Upper lobe of right lung (tissue), 1 donor: ENCODE measurements at regions not wholly inside any gene's neighbourhood (a gene's known extent, or its start where the extent isn't known, plus 50 kb on each side); places are given as distances from the start of the nearest gene placed in this dataset.
"Not testable (repeated sequence)": the region's sequence is repeated elsewhere in the genome, so short reads cannot be mapped to it uniquely, and the experiment has no call there.

ENCODE experiments used
- ATAC-seq: fragments of 200-7000 bp; cut with Tn5 transposase; one replicate; pipeline ENCODE4 v1.9.1; 2020; ENCODE audit warnings: mild to moderate bottlenecking, moderate library complexity
- DNase-seq: peaks from one replicate; pipeline ENCODE4 v3.0.0-alpha.2; 2020
- H3K27ac ChIP-seq: fragments of 200-600 bp; one replicate; pipeline ENCODE4 v1.8.0; 2022
- H3K27me3 ChIP-seq: fragments of 200-600 bp; one replicate; pipeline ENCODE4 v1.8.0; 2022; ENCODE audit warnings: mild to moderate bottlenecking
- H3K36me3 ChIP-seq: fragments of 200-600 bp; one replicate; pipeline ENCODE4 v1.8.0; 2022
- H3K4me1 ChIP-seq: fragments of 200-600 bp; one replicate; pipeline ENCODE4 v1.8.0; 2022
- H3K4me3 ChIP-seq: fragments of 200-600 bp; one replicate; pipeline ENCODE4 v1.8.0; 2022; ENCODE audit warnings: mild to moderate bottlenecking
- H3K9me3 ChIP-seq: fragments of 200-600 bp; one replicate; pipeline ENCODE4 v1.8.0; 2022
- CTCF ChIP-seq: fragments of 200-600 bp; IDR thresholded peaks from one replicate; pipeline ENCODE4 v1.8.0; 2022; ENCODE audit warnings: antibody characterized with exemption
- intact Hi-C: fragments of 100-400 bp; cut with DNase I; formaldehyde crosslinking; loops from one replicate; pipeline ENCODE4 v1.11.0; 2022
- donor health status: DM: no; HTN: yes; CAD: no; lungs with severe emphysema.

- DNase-seq (no peak), ATAC-seq (no peak)
- Histone ChIP-seq H3K36me3 (no peaks in the 10 kb centered on the region), H3K27ac (no peak overlapping the region), H3K9me3 (no peaks in the 10 kb centered on the region), H3K27me3 (no peaks in the 10 kb centered on the region), H3K4me1 (no peaks in the 10 kb centered on the region), H3K4me3 (no peak overlapping the region)
- intact Hi-C loops, result no loop called here
- no peak for TF ChIP-seq CTCF
Observed at GRCh38 chr17:54455251-54455868, 445.3 kb upstream of the TOM1L1 start.

GRCh38 chr17:54465443-54465842 lies 435.2 kb upstream of the TOM1L1 start:
- H3K27ac ChIP-seq, H3K4me1 ChIP-seq, H3K27me3 ChIP-seq, H3K36me3 ChIP-seq, H3K4me3 ChIP-seq, intact Hi-C loops, DNase-seq, H3K9me3 ChIP-seq, ATAC-seq: not testable (repeated sequence)

GRCh38 chr17:54466875-54467274 lies 433.8 kb upstream of the TOM1L1 start:
- no peaks in the 10 kb centered on the region for H3K36me3 ChIP-seq
- no peaks in the 10 kb centered on the region for H3K27me3 ChIP-seq
- no peaks in the 10 kb centered on the region for H3K4me1 ChIP-seq
- no peaks in the 10 kb centered on the region for H3K9me3 ChIP-seq
- ATAC-seq, result no peak
- DNase-seq, result no peak
- no peak for TF ChIP-seq CTCF
- intact Hi-C loops, result no loop called here
- H3K4me3 ChIP-seq, result no peak overlapping the region
- H3K27ac ChIP-seq, result no peak overlapping the region

GRCh38 chr17:54482843-54483242 lies 417.8 kb upstream of the TOM1L1 start:
- TF ChIP-seq CTCF, result no peak
- DNase-seq (no peak), ATAC-seq (no peak)
- no peaks in the 10 kb centered on the region for H3K9me3 ChIP-seq
- H3K27me3 ChIP-seq, result no peaks in the 10 kb centered on the region
- no peaks in the 10 kb centered on the region for H3K4me1 ChIP-seq
- H3K27ac ChIP-seq, result no peak overlapping the region
- intact Hi-C loops, result no loop called here
- H3K36me3 ChIP-seq, result no peaks in the 10 kb centered on the region
- no peak overlapping the region for H3K4me3 ChIP-seq

- ATAC-seq (no peak), DNase-seq (no peak)
- Histone ChIP-seq H3K4me3 (no peak overlapping the region), H3K9me3 (no peaks in the 10 kb centered on the region), H3K4me1 (no peaks in the 10 kb centered on the region), H3K27me3 (no peaks in the 10 kb centered on the region), H3K36me3 (no peaks in the 10 kb centered on the region), H3K27ac (no peak overlapping the region)
- intact Hi-C loops, result no loop called here
- TF ChIP-seq CTCF, result no peak
Observed at GRCh38 chr17:54493691-54494090, 407.0 kb upstream of the TOM1L1 start.

- ATAC-seq (no peak), DNase-seq (no peak)
- H3K36me3 ChIP-seq, result no peaks in the 10 kb centered on the region
- no peaks in the 10 kb centered on the region for H3K27me3 ChIP-seq
- H3K4me3 ChIP-seq, result no peak overlapping the region
- H3K27ac ChIP-seq, result no peak overlapping the region
- TF ChIP-seq CTCF, result no peak
- intact Hi-C loops, result no loop called here
- H3K4me1 ChIP-seq, result no peaks in the 10 kb centered on the region
- no peaks in the 10 kb centered on the region for H3K9me3 ChIP-seq
Observed at GRCh38 chr17:54494721-54495715, 405.6 kb upstream of the TOM1L1 start.
